Upper lobe of left lung (tissue), 6 donors: ENCODE measurements at regions not wholly inside any gene's neighbourhood (a gene's known extent, or its start where the extent isn't known, plus 50 kb on each side); places are given as distances from the start of the nearest gene placed in this dataset.

ENCODE experiments used
- ATAC-seq, 2 donors: fragments of 200-7000 bp; cut with Tn5 transposase; one replicate each; pipeline ENCODE4 v1.9.1; 2022; ENCODE audit warnings: mild to moderate bottlenecking in 2 of 2, moderate library complexity in 2 of 2; ENCODE audit not compliant: low FRiP score in 2 of 2
- DNase-seq, 2 donors: peaks; one replicate each; pipeline ENCODE4 v3.0.0-alpha.2; 2019 to 2020
- H3K27ac ChIP-seq, 4 donors: fragments of 200-600 bp; sonication (generic); one replicate each; pipeline ENCODE4 v1.5.1; 2016 to 2019
- H3K27me3 ChIP-seq, 4 donors: fragments of 200-600 bp; sonication (generic); one replicate each; pipeline ENCODE4 v1.5.1; 2017 to 2019
- H3K36me3 ChIP-seq, 4 donors: fragments of 200-600 bp; sonication (generic); one replicate each; pipeline ENCODE4 v1.5.1; 2016 to 2019
- H3K4me1 ChIP-seq, 4 donors: fragments of 200-600 bp; sonication (generic); one replicate each; pipeline ENCODE4 v1.5.1; 2018 to 2019
- H3K4me3 ChIP-seq, 4 donors: fragments of 200-600 bp; sonication (generic); one replicate each; pipeline ENCODE4 v1.5.1; 2017 to 2019; ENCODE audit warnings: mild to moderate bottlenecking in 2 of 4, moderate library complexity in 1 of 4
- H3K9me3 ChIP-seq, 4 donors: fragments of 200-600 bp; sonication (generic); one replicate each; pipeline ENCODE4 v1.5.1; 2018 to 2019
- CTCF ChIP-seq, 6 experiments: fragments of 450-650 bp in 4 of 6; fragments of 200-600 bp in 2 of 6; sonication (generic) in 2 of 6; IDR thresholded peaks; one replicate each; pipeline ENCODE4 v1.5.1; 2016 to 2019; ENCODE audit warnings: antibody characterized with exemption in 6 of 6
- EP300 ChIP-seq, 4 donors: sonication (generic); formaldehyde crosslinking; IDR thresholded peaks; one replicate each; pipeline ENCODE4 v1.5.1; 2017; ENCODE audit warnings: antibody characterized with exemption in 4 of 4, control low read depth in 2 of 4
- POLR2A ChIP-seq, 4 donors: fragments of 450-650 bp; IDR thresholded peaks; one replicate each; pipeline ENCODE4 v1.5.1; 2016 to 2017; ENCODE audit warnings: antibody characterized with exemption in 4 of 4, mild to moderate bottlenecking in 2 of 4
- POLR2AphosphoS5 ChIP-seq, 2 donors: sonication (generic); formaldehyde crosslinking; IDR thresholded peaks; one replicate each; pipeline ENCODE4 v1.5.1; 2017; ENCODE audit warnings: antibody characterized with exemption in 2 of 2
- WGBS, 2 donors: methylation state at CpG; one replicate each; pipeline ENCODE4 v1.1.5; 2017 to 2018; 5-methylcytosine and 5-hydroxymethylcytosine counted together
- donor health status: DM: no; HTN: no; CAD: no; lungs with moderate emphysema.
- donor health status: DM: no; HTN: yes; CAD: no; lungs with severe emphysema.

- no peak for TF ChIP-seq CTCF (IDR thresholded peaks at IDR 0.05)
- no peak for TF ChIP-seq POLR2AphosphoS5 (IDR thresholded peaks at IDR 0.05)
- TF ChIP-seq POLR2A (IDR thresholded peaks at IDR 0.05) = no peak
- TF ChIP-seq EP300 (IDR thresholded peaks at IDR 0.05) = no peak
- Histone ChIP-seq H3K4me3 (no peak overlapping the region), H3K9me3 (no peaks in the 10 kb centered on the region), H3K4me1 (no peaks in the 10 kb centered on the region), H3K27me3 (no peaks in the 10 kb centered on the region), H3K36me3 (no peaks in the 10 kb centered on the region), H3K27ac (no peak overlapping the region)
- ATAC-seq = no peak
- DNase-seq = no peak
Measured at GRCh38 chr2:215577356-215577755, 141.5 kb upstream of the FN1 start.

- 96 to 97% methylated on average over 3 of the region's 3 CpGs for WGBS, 2 donors
Measured at GRCh38 chr2:215576572-215576971, 140.7 kb upstream of the FN1 start.

GRCh38 chr2:215573496-215573895, 137.6 kb upstream of the FN1 start:
- no peak overlapping the region for H3K27ac ChIP-seq
- no peaks in the 10 kb centered on the region for H3K4me1 ChIP-seq
- no peak overlapping the region for H3K4me3 ChIP-seq
- ATAC-seq (peak in 1 of 2 donors; percentile 59), DNase-seq (no peak)
- H3K36me3 ChIP-seq = no peaks in the 10 kb centered on the region
- H3K27me3 ChIP-seq = no peaks in the 10 kb centered on the region
- H3K9me3 ChIP-seq = no peaks in the 10 kb centered on the region
- TF ChIP-seq POLR2AphosphoS5 (IDR thresholded peaks at IDR 0.05) = no peak
- no peak for TF ChIP-seq EP300 (IDR thresholded peaks at IDR 0.05)
- TF ChIP-seq CTCF (IDR thresholded peaks at IDR 0.05) = no peak

More at GRCh38 chr2:215576572-215576971, 140.7 kb upstream of the FN1 start:
- H3K9me3 ChIP-seq = no peaks in the 10 kb centered on the region
- no peaks in the 10 kb centered on the region for H3K4me1 ChIP-seq
- TF ChIP-seq POLR2A (IDR thresholded peaks at IDR 0.05) (no peak), CTCF (IDR thresholded peaks at IDR 0.05) (no peak), POLR2AphosphoS5 (IDR thresholded peaks at IDR 0.05) (no peak), EP300 (IDR thresholded peaks at IDR 0.05) (no peak)
- H3K36me3 ChIP-seq = no peaks in the 10 kb centered on the region
- no peak overlapping the region for H3K4me3 ChIP-seq
- H3K27ac ChIP-seq = no peak overlapping the region
- DNase-seq (no peak), ATAC-seq (no peak)
- no peaks in the 10 kb centered on the region for H3K27me3 ChIP-seq

GRCh38 chr2:215572341-215572848, 136.5 kb upstream of the FN1 start:
- TF ChIP-seq POLR2AphosphoS5 (IDR thresholded peaks at IDR 0.05) = no peak
- TF ChIP-seq POLR2A (IDR thresholded peaks at IDR 0.05) = no peak
- no peak for TF ChIP-seq EP300 (IDR thresholded peaks at IDR 0.05)
- TF ChIP-seq CTCF (IDR thresholded peaks at IDR 0.05) = no peak
- Histone ChIP-seq H3K4me3 (no peak overlapping the region), H3K27me3 (no peaks in the 10 kb centered on the region), H3K36me3 (no peaks in the 10 kb centered on the region), H3K27ac (no peak overlapping the region), H3K4me1 (no peaks in the 10 kb centered on the region), H3K9me3 (no peaks in the 10 kb centered on the region)
- no peak for ATAC-seq
- DNase-seq = no peak
- WGBS, 2 donors = 64 to 69% methylated on average over 2 of the region's 2 CpGs

- TF ChIP-seq POLR2A (IDR thresholded peaks at IDR 0.05) (no peak), EP300 (IDR thresholded peaks at IDR 0.05) (no peak), POLR2AphosphoS5 (IDR thresholded peaks at IDR 0.05) (no peak), CTCF (IDR thresholded peaks at IDR 0.05) (no peak)
- no peak for ATAC-seq
- H3K27ac ChIP-seq = no peak overlapping the region
- DNase-seq = no peak
- no peaks in the 10 kb centered on the region for H3K36me3 ChIP-seq
- H3K4me3 ChIP-seq = no peak overlapping the region
- no peaks in the 10 kb centered on the region for H3K27me3 ChIP-seq
- H3K4me1 ChIP-seq = no peaks in the 10 kb centered on the region
- H3K9me3 ChIP-seq = no peaks in the 10 kb centered on the region
- WGBS, 2 donors = 30 to 50% methylated on average over 1 of the region's 1 CpG
Measured at GRCh38 chr2:215571689-215572088, 135.8 kb upstream of the FN1 start.
